GM12892 (cell line): ENCODE measurements at regions not wholly inside any gene's neighbourhood (a gene's known extent, or its start where the extent isn't known, plus 50 kb on each side); places are given as distances from the start of the nearest gene placed in this dataset.

Experiments used
- POLR2A ChIP-seq: IDR thresholded peaks from 2 replicates; pipeline ENCODE4 v1.6.1; 2011; ENCODE audit warnings: low read depth, low read length, control low read depth
- POLR2AphosphoS5 ChIP-seq: IDR thresholded peaks from 2 replicates; pipeline ENCODE4 v1.6.1; 2011; ENCODE audit warnings: low read depth, low read length, control low read depth
- TAF1 ChIP-seq: IDR thresholded peaks from 2 replicates; pipeline ENCODE4 v1.6.1; 2011; ENCODE audit warnings: low read depth, mild to moderate bottlenecking, control low read depth, low read length, borderline replicate concordance

- TF ChIP-seq POLR2A: no peak
- TF ChIP-seq POLR2AphosphoS5: no peak
- no peak for TF ChIP-seq TAF1
These were observed 102.9 kb upstream of the MEGF10 start for GRCh38 chr5:127187706-127188105.
